Peyer's patch (tissue), 4 donors: ENCODE measurements at regions not wholly inside any gene's neighbourhood (a gene's known extent, or its start where the extent isn't known, plus 50 kb on each side); places are given as distances from the start of the nearest gene placed in this dataset.

Source experiments
- CTCF ChIP-seq, 6 experiments: fragments of 450-650 bp in 4 of 6; fragments of 200-600 bp in 2 of 6; sonication (generic) in 1 of 6; IDR thresholded peaks; one replicate each; pipeline ENCODE4 v1.5.1; 2017 to 2019; ENCODE audit warnings: antibody characterized with exemption in 6 of 6, mild to moderate bottlenecking in 3 of 6, moderate library complexity in 1 of 6
- POLR2A ChIP-seq, 2 donors: fragments of 450-650 bp; IDR thresholded peaks; one replicate each; pipeline ENCODE4 v1.5.1; 2017; ENCODE audit warnings: antibody characterized with exemption in 2 of 2, mild to moderate bottlenecking in 2 of 2, moderate library complexity in 2 of 2

GRCh38 chr18:54765636-54766375 lies 62.5 kb upstream of the RAB27B start:
- no peak for TF ChIP-seq CTCF (IDR thresholded peaks at IDR 0.05)
- TF ChIP-seq POLR2A (IDR thresholded peaks at IDR 0.05), result no peak
